HT1080 (cell line): ENCODE measurements at regions not wholly inside any gene's neighbourhood (a gene's known extent, or its start where the extent isn't known, plus 50 kb on each side); places are given as distances from the start of the nearest gene placed in this dataset. TPM values are rescaled to one million over a fixed set of nuclear protein-coding genes. Genes with fewer than 3 reads are reported as not detected.

ENCODE experiments used
- small RNA-seq: library from RNA; depleted of rRNA; stranded (forward); fragments of <200 nt; gene quantifications from one replicate; pipeline ENCODE3, GENCODE V24; 2014

Small RNAs in the stretch of these regions (small RNA-seq; reads per million reads assigned to genes)
- gene MIR7158, result not detected
